ENCODE measurements at regions not wholly inside any gene's neighbourhood (a gene's known extent, or its start where the extent isn't known, plus 50 kb on each side); places are given as distances from the start of the nearest gene placed in this dataset.

DNA sequence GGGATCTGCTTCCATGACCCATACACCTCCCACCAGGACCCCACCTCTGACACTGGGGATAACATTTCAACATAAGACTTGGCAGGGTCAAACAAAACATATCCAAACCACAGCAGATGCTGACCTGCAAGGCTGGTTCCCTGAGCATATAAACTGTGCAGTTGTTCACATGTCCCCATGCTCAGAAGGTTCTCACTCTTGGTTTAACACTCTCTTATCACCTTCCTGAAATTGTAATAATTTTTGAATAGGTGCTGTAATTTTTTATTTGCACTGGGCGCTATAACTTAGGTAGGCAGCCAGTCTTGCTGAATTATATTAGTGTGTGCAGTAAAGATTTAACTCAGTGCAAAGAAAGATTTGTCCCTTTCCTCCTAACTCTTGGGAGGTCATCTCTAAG lies 824.8 kb upstream of the SOX9 start:
- POLR2A ChIA-PET = no interaction called here
- DNase-seq (ENCODE audit: low read depth in 1 of 2, low spot score in 1 of 2) = no peak
- no peak overlapping the region for H3K27ac ChIP-seq
- H3K4me2 ChIP-seq = no peak overlapping the region
- no peaks in the 10 kb centered on the region for H3K4me1 ChIP-seq
- no peak for ATAC-seq
- H3K4me3 ChIP-seq = no peak overlapping the region
- WGBS (ENCODE audit: missing lambda C conversion rate) = 35% methylated on average over 1 of the region's 1 CpG
- TF ChIP-seq RCOR1 (IDR thresholded peaks at IDR 0.05; ENCODE audit: low read depth, low read length) (no peak), SREBF2 (IDR thresholded peaks at IDR 0.05) (no peak), ZNF302 (CRISPR knock-in tag; IDR thresholded peaks at IDR 0.05) (no peak), TP53 (CRISPR knock-in tag; IDR thresholded peaks at IDR 0.05) (no peak), GATA3 (IDR thresholded peaks at IDR 0.05; ENCODE audit: borderline replicate concordance) (no peak), RAD21 (conservative IDR thresholded peaks at IDR 0.05 in 1 of 2, IDR thresholded peaks at IDR 0.05 in 1 of 2) (no peak), TFCP2L1 (CRISPR knock-in tag; IDR thresholded peaks at IDR 0.05) (no peak), PBX3 (IDR thresholded peaks at IDR 0.05) (no peak), JUN (IDR thresholded peaks at IDR 0.05) (no peak), KDM5A (IDR thresholded peaks at IDR 0.05) (no peak), FOSL2 (IDR thresholded peaks at IDR 0.05) (no peak), FOSL2 (CRISPR knock-in tag; IDR thresholded peaks at IDR 0.05) (no peak), ZFP36 (IDR thresholded peaks at IDR 0.05; ENCODE audit: borderline replicate concordance, partially characterized antibody) (no peak)
- TF ChIP-seq, protein P1, sequence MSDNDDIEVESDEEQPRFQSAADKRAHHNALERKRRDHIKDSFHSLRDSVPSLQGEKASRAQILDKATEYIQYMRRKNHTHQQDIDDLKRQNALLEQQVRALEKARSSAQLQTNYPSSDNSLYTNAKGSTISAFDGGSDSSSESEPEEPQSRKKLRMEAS (IDR thresholded peaks at IDR 0.05) = no peak
- TF ChIP-seq, protein P2, sequence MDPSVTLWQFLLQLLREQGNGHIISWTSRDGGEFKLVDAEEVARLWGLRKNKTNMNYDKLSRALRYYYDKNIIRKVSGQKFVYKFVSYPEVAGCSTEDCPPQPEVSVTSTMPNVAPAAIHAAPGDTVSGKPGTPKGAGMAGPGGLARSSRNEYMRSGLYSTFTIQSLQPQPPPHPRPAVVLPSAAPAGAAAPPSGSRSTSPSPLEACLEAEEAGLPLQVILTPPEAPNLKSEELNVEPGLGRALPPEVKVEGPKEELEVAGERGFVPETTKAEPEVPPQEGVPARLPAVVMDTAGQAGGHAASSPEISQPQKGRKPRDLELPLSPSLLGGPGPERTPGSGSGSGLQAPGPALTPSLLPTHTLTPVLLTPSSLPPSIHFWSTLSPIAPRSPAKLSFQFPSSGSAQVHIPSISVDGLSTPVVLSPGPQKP (IDR thresholded peaks at IDR 0.05; ENCODE audit: low read depth, low read length) = no peak
- TF ChIP-seq, protein P3, sequence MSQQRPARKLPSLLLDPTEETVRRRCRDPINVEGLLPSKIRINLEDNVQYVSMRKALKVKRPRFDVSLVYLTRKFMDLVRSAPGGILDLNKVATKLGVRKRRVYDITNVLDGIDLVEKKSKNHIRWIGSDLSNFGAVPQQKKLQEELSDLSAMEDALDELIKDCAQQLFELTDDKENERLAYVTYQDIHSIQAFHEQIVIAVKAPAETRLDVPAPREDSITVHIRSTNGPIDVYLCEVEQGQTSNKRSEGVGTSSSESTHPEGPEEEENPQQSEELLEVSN (IDR thresholded peaks at IDR 0.05; ENCODE audit: borderline replicate concordance, low read depth) = no peak
- CTCF ChIA-PET = no interaction called here
- FAIRE-seq = no peak
- no peaks in the 10 kb centered on the region for H3K9me3 ChIP-seq

- H3K4me1 ChIP-seq = no peaks in the 10 kb centered on the region
- ATAC-seq (no peak), DNase-seq (ENCODE audit: low read depth in 1 of 2, low spot score in 1 of 2) (no peak), FAIRE-seq (no peak)
- no peak overlapping the region for H3K4me2 ChIP-seq
- H3K27ac ChIP-seq = no peak overlapping the region
- POLR2A ChIA-PET = no interaction called here
- TF ChIP-seq, protein P1 (IDR thresholded peaks at IDR 0.05) = no peak
- TF ChIP-seq RAD21 (conservative IDR thresholded peaks at IDR 0.05 in 1 of 2, IDR thresholded peaks at IDR 0.05 in 1 of 2) (no peak), BCL3 (IDR thresholded peaks at IDR 0.05) (no peak), SMC3 (IDR thresholded peaks at IDR 0.05) (no peak), POLR2A (IDR thresholded peaks at IDR 0.05; ENCODE audit: low read length) (no peak), FOSL2 (IDR thresholded peaks at IDR 0.05) (no peak), FOSL2 (CRISPR knock-in tag; IDR thresholded peaks at IDR 0.05) (no peak), FOSB (CRISPR knock-in tag; IDR thresholded peaks at IDR 0.05) (no peak), ZNF302 (CRISPR knock-in tag; IDR thresholded peaks at IDR 0.05) (no peak), ESRRA (IDR thresholded peaks at IDR 0.05; ENCODE audit: borderline replicate concordance, low read length) (no peak), KDM1A (IDR thresholded peaks at IDR 0.05; ENCODE audit: low read depth) (no peak), CBX8 (IDR thresholded peaks at IDR 0.05) (no peak), HOXA7 (CRISPR knock-in tag; IDR thresholded peaks at IDR 0.05) (no peak), USF2 (IDR thresholded peaks at IDR 0.05) (no peak), MAZ (IDR thresholded peaks at IDR 0.05; ENCODE audit: borderline replicate concordance, low read depth, low read length) (no peak), CHD2 (IDR thresholded peaks at IDR 0.05; ENCODE audit: low read length, partially characterized antibody) (no peak)
- TF ChIP-seq, protein P2 (IDR thresholded peaks at IDR 0.05; ENCODE audit: low read depth, low read length) = no peak
- TF ChIP-seq, protein P4, sequence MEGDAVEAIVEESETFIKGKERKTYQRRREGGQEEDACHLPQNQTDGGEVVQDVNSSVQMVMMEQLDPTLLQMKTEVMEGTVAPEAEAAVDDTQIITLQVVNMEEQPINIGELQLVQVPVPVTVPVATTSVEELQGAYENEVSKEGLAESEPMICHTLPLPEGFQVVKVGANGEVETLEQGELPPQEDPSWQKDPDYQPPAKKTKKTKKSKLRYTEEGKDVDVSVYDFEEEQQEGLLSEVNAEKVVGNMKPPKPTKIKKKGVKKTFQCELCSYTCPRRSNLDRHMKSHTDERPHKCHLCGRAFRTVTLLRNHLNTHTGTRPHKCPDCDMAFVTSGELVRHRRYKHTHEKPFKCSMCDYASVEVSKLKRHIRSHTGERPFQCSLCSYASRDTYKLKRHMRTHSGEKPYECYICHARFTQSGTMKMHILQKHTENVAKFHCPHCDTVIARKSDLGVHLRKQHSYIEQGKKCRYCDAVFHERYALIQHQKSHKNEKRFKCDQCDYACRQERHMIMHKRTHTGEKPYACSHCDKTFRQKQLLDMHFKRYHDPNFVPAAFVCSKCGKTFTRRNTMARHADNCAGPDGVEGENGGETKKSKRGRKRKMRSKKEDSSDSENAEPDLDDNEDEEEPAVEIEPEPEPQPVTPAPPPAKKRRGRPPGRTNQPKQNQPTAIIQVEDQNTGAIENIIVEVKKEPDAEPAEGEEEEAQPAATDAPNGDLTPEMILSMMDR (IDR thresholded peaks at IDR 0.05) = no peak
- H3K4me3 ChIP-seq = no peak overlapping the region
- CTCF ChIA-PET = no interaction called here
- peaks cover 11% of the 10 kb centered on the region for H3K9me3 ChIP-seq
These were observed 819.8 kb upstream of the SOX9 start for GRCh38 chr17:71301063-71301462.
